GM13976 (cell line): ENCODE measurements at regions not wholly inside any gene's neighbourhood (a gene's known extent, or its start where the extent isn't known, plus 50 kb on each side); places are given as distances from the start of the nearest gene placed in this dataset.

Source experiments
- DNase-seq: peaks from one replicate; pipeline ENCODE4 v3.0.0; 2012; ENCODE audit warnings: low spot score
- CTCF ChIP-seq: IDR thresholded peaks from 2 replicates; pipeline ENCODE4 v1.5.1; 2012; ENCODE audit warnings: borderline replicate concordance, mild to moderate bottlenecking; ENCODE audit not compliant: insufficient read depth; ENCODE audit errors: extremely low read depth, missing control alignments, control extremely low read depth
- in situ Hi-C: fragments of 300-500 bp; cut with MboI; formaldehyde crosslinking; loops from one replicate; pipeline ENCODE4 v1.12.0; 2022; ENCODE audit warnings: low sequenced_read_pairs, mixed read lengths, inconsistent platforms; ENCODE audit not compliant: unreplicated experiment

- in situ Hi-C loops: no loop called here
- no peak for DNase-seq
- no peak for TF ChIP-seq CTCF
These were observed 85.6 kb upstream of the GAP43 start for GRCh38 chr3:115537669-115538068.

GRCh38 chr3:115547207-115547606 is 76.1 kb upstream of the GAP43 start:
- TF ChIP-seq CTCF: no peak
- DNase-seq: no peak
- in situ Hi-C loops: no loop called here

GRCh38 chr3:115548611-115549010 is 74.7 kb upstream of the GAP43 start:
- in situ Hi-C loops: no loop called here
- no peak for DNase-seq
- TF ChIP-seq CTCF: no peak

- in situ Hi-C loops: no loop called here
- TF ChIP-seq CTCF: no peak
- DNase-seq: no peak
These were observed 74.2 kb upstream of the GAP43 start for GRCh38 chr3:115549071-115549470.

GRCh38 chr3:115550285-115550761 is 73.0 kb upstream of the GAP43 start:
- in situ Hi-C loops: no loop called here
- TF ChIP-seq CTCF: no peak
- DNase-seq: no peak

GRCh38 chr3:115551016-115551415 is 72.3 kb upstream of the GAP43 start:
- DNase-seq: no peak
- TF ChIP-seq CTCF: no peak
- in situ Hi-C loops: no loop called here

GRCh38 chr3:115552007-115552406 is 71.3 kb upstream of the GAP43 start:
- no peak for TF ChIP-seq CTCF
- no peak for DNase-seq
- in situ Hi-C loops: no loop called here
